DND-41 (cell line): ENCODE measurements at regions not wholly inside any gene's neighbourhood (a gene's known extent, or its start where the extent isn't known, plus 50 kb on each side); places are given as distances from the start of the nearest gene placed in this dataset.

Experiments used
- EZH2 ChIP-seq: IDR thresholded peaks from 3 replicates; pipeline ENCODE4 v1.6.1; 2012; ENCODE audit warnings: borderline replicate concordance, low read depth, mild to moderate bottlenecking, moderate library complexity, low read length, inconsistent platforms; ENCODE audit not compliant: severe bottlenecking
- TF ChIP-seq, protein P1 (sequence below): IDR thresholded peaks from 2 replicates; pipeline ENCODE4 v1.5.1; 2012; ENCODE audit warnings: borderline replicate concordance, low read length, moderate library complexity, mild to moderate bottlenecking; ENCODE audit not compliant: poor library complexity, severe bottlenecking; ENCODE audit errors: extremely low read depth

DNA sequence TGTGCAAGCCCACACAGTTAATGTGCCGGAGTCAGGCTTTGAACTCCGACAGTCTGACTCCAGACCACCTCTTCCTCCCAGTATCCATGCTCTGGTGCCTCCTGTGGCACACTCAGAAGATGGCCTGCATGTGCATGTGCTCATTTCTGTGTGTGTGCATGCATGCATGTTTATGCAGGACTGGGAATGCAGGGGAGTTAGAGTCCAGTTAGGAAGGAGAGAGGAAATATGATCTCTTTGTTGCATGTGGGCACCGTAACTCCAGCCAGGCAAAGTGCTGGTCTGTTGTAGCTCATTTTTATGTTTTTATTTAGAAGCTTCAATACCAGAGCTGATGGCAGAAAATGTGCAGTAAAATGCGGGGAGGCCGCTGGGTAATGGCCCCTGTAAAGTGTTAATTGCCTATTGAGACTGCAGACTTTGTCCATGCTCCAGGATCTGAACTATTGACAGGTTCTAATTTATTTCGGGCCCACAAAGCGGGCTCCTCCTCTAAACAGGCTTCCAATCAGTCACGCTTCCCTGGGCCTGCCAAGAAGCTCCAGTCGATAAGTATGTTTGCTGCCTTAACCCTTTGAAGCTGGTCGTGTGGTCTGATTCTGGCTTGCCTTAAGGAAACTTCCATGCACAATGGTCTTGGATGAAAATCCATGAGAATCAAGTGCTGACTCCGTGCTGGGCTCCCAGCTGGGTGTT lies 248.3 kb downstream of the DHX35 start:
- TF ChIP-seq, protein P1, sequence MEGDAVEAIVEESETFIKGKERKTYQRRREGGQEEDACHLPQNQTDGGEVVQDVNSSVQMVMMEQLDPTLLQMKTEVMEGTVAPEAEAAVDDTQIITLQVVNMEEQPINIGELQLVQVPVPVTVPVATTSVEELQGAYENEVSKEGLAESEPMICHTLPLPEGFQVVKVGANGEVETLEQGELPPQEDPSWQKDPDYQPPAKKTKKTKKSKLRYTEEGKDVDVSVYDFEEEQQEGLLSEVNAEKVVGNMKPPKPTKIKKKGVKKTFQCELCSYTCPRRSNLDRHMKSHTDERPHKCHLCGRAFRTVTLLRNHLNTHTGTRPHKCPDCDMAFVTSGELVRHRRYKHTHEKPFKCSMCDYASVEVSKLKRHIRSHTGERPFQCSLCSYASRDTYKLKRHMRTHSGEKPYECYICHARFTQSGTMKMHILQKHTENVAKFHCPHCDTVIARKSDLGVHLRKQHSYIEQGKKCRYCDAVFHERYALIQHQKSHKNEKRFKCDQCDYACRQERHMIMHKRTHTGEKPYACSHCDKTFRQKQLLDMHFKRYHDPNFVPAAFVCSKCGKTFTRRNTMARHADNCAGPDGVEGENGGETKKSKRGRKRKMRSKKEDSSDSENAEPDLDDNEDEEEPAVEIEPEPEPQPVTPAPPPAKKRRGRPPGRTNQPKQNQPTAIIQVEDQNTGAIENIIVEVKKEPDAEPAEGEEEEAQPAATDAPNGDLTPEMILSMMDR = no peak
- TF ChIP-seq EZH2 = no peak
